Tibial artery (tissue), 4 donors: ENCODE measurements at regions not wholly inside any gene's neighbourhood (a gene's known extent, or its start where the extent isn't known, plus 50 kb on each side); places are given as distances from the start of the nearest gene placed in this dataset.

ENCODE experiments used
- DNase-seq, 2 donors: peaks; one replicate each; pipeline ENCODE4 v3.0.0-alpha.2; 2019
- H3K27ac ChIP-seq, 2 donors: fragments of 200-600 bp; sonication (generic) in 1 of 2; 1 replicate in 1 of 2; 2 replicates in 1 of 2; pipeline ENCODE4 v1.5.1; 2018 to 2019; ENCODE audit warnings: mild to moderate bottlenecking in 1 of 2
- H3K27me3 ChIP-seq, 2 donors: fragments of 200-600 bp; sonication (generic) in 1 of 2; one replicate each; pipeline versions ENCODE4 v1.5.1 to v1.6.0; 2016 to 2019
- H3K36me3 ChIP-seq, 3 donors: fragments of 200-600 bp; sonication (generic) in 2 of 3; one replicate each; pipeline ENCODE4 v1.5.1; 2016 to 2019; ENCODE audit warnings: mild to moderate bottlenecking in 2 of 3
- H3K4me1 ChIP-seq, 4 donors: fragments of 200-600 bp; sonication (generic) in 2 of 4; 1 replicate in 3 of 4; 2 replicates in 1 of 4; pipeline ENCODE4 v1.5.1; 2016 to 2019
- H3K4me3 ChIP-seq, 2 donors: fragments of 200-600 bp; sonication (generic) in 1 of 2; 1 replicate in 1 of 2; 2 replicates in 1 of 2; pipeline ENCODE4 v1.5.1; 2018 to 2019; ENCODE audit warnings: mild to moderate bottlenecking in 2 of 2
- H3K9me3 ChIP-seq, 3 donors: fragments of 200-600 bp; sonication (generic) in 1 of 3; one replicate each; pipeline ENCODE4 v1.5.1; 2016 to 2019
- CTCF ChIP-seq, 2 experiments: fragments of 200-600 bp in 1 of 2; fragments of 450-650 bp in 1 of 2; IDR thresholded peaks; one replicate each; pipeline ENCODE4 v1.5.1; 2017 to 2019; ENCODE audit warnings: antibody characterized with exemption in 2 of 2, mild to moderate bottlenecking in 1 of 2, moderate library complexity in 1 of 2
- intact Hi-C: fragments of 100-400 bp; cut with DNase I; formaldehyde crosslinking; loops from one replicate; pipeline ENCODE4 v1.15.0; 2023; ENCODE audit warnings: low total_unique reads

- TF ChIP-seq CTCF (IDR thresholded peaks at IDR 0.05): no peak
- Histone ChIP-seq H3K4me3 (no peak overlapping the region), H3K9me3 (no peaks in the 10 kb centered on the region), H3K4me1 (peaks cover 0 to 25% (median 11%) of the 10 kb centered on the region in 4 donors), H3K27ac (peak overlapping the region; percentile 29 to 60), H3K27me3 (no peaks in the 10 kb centered on the region), H3K36me3 (no peaks in the 10 kb centered on the region)
- DNase-seq: no peak
- intact Hi-C loops: no loop called here
Observed at GRCh38 chr1:203986887-203987461, 85.9 kb upstream of the SOX13 start.

- Histone ChIP-seq H3K27me3 (no peaks in the 10 kb centered on the region), H3K4me1 (peaks cover 0 to 23% (median 11%) of the 10 kb centered on the region in 4 donors), H3K4me3 (no peak overlapping the region), H3K36me3 (no peaks in the 10 kb centered on the region), H3K9me3 (no peaks in the 10 kb centered on the region), H3K27ac (no peak overlapping the region)
- intact Hi-C loops: no loop called here
- no peak for DNase-seq
- no peak for TF ChIP-seq CTCF (IDR thresholded peaks at IDR 0.05)
Observed at GRCh38 chr1:203990118-203990517, 82.8 kb upstream of the SOX13 start.

GRCh38 chr1:203992440-203992839, 80.5 kb upstream of the SOX13 start:
- intact Hi-C loops: no loop called here
- H3K4me3 ChIP-seq: no peak overlapping the region
- no peak for TF ChIP-seq CTCF (IDR thresholded peaks at IDR 0.05)
- H3K36me3 ChIP-seq: no peaks in the 10 kb centered on the region
- no peaks in the 10 kb centered on the region for H3K9me3 ChIP-seq
- H3K4me1 ChIP-seq: peaks cover 0 to 11% (median under 1%) of the 10 kb centered on the region in 4 donors
- peaks cover 0 to 2% of the 10 kb centered on the region in 2 donors for H3K27me3 ChIP-seq
- no peak for DNase-seq
- H3K27ac ChIP-seq: no peak overlapping the region

GRCh38 chr1:203993256-203993655, 79.7 kb upstream of the SOX13 start:
- peaks cover 0 to 11% (median 0%) of the 10 kb centered on the region in 4 donors for H3K4me1 ChIP-seq
- intact Hi-C loops: no loop called here
- DNase-seq: no peak
- H3K27ac ChIP-seq: no peak overlapping the region
- H3K4me3 ChIP-seq: no peak overlapping the region
- TF ChIP-seq CTCF (IDR thresholded peaks at IDR 0.05): no peak
- no peaks in the 10 kb centered on the region for H3K9me3 ChIP-seq
- H3K36me3 ChIP-seq: no peaks in the 10 kb centered on the region
- H3K27me3 ChIP-seq: peaks cover 0 to 2% of the 10 kb centered on the region in 2 donors

GRCh38 chr1:203995228-203995627, 77.7 kb upstream of the SOX13 start:
- Histone ChIP-seq H3K36me3 (no peaks in the 10 kb centered on the region), H3K9me3 (peaks cover 0 to 3% (median 0%) of the 10 kb centered on the region in 3 donors), H3K4me1 (peaks cover 0 to 11% (median 0%) of the 10 kb centered on the region in 4 donors), H3K4me3 (no peak overlapping the region), H3K27ac (no peak overlapping the region), H3K27me3 (peaks cover 0 to 2% of the 10 kb centered on the region in 2 donors)
- no peak for TF ChIP-seq CTCF (IDR thresholded peaks at IDR 0.05)
- intact Hi-C loops: no loop called here
- DNase-seq: no peak
